Trophoblast cell (in vitro differentiated cells and primary cell): ENCODE measurements at regions not wholly inside any gene's neighbourhood (a gene's known extent, or its start where the extent isn't known, plus 50 kb on each side); places are given as distances from the start of the nearest gene placed in this dataset.

ENCODE experiments used
- DNase-seq, 2 donors: peaks; one replicate each; pipeline ENCODE4 v3.0.0-alpha.2; 2016
- H2AFZ ChIP-seq: 2 replicates; pipeline ENCODE4 v1.6.1; 2013; ENCODE audit warnings: low read length, moderate library complexity, mild to moderate bottlenecking; ENCODE audit not compliant: insufficient read depth, poor library complexity
- H2AK5ac ChIP-seq: 2 replicates; pipeline ENCODE4 v1.6.1; 2013; ENCODE audit warnings: mild to moderate bottlenecking, low read length
- H2BK120ac ChIP-seq: 2 replicates; pipeline ENCODE4 v1.6.1; 2013; ENCODE audit warnings: low read length, mild to moderate bottlenecking, moderate library complexity; ENCODE audit not compliant: insufficient read depth, poor library complexity
- H2BK12ac ChIP-seq: 2 replicates; pipeline ENCODE4 v1.6.1; 2013; ENCODE audit warnings: mild to moderate bottlenecking, low read length, moderate library complexity
- H2BK5ac ChIP-seq: 2 replicates; pipeline ENCODE4 v1.6.1; 2013; ENCODE audit warnings: low read length, low read depth, moderate library complexity, mild to moderate bottlenecking; ENCODE audit not compliant: poor library complexity
- H3K14ac ChIP-seq: 2 replicates; pipeline ENCODE4 v1.6.1; 2013; ENCODE audit warnings: mild to moderate bottlenecking, low read length
- H3K18ac ChIP-seq: 2 replicates; pipeline ENCODE4 v1.6.1; 2013; ENCODE audit warnings: mild to moderate bottlenecking, low read length
- H3K23ac ChIP-seq: 2 replicates; pipeline ENCODE4 v1.6.1; 2013; ENCODE audit warnings: low read length
- H3K27ac ChIP-seq: 2 replicates; pipeline ENCODE4 v1.5.1; 2013; ENCODE audit warnings: low read depth, mild to moderate bottlenecking, inconsistent platforms, low read length, moderate library complexity
- H3K27me3 ChIP-seq: 2 replicates; pipeline ENCODE4 v1.6.1; 2013; ENCODE audit warnings: inconsistent platforms, mild to moderate bottlenecking, low read length, moderate library complexity; ENCODE audit not compliant: insufficient read depth
- H3K36me3 ChIP-seq, 2 experiments: 1 replicate in 1 of 2; 2 replicates in 1 of 2; pipeline ENCODE4 v1.6.1; 2013; ENCODE audit warnings: low read length in 2 of 2, mild to moderate bottlenecking in 2 of 2, moderate library complexity in 1 of 2; ENCODE audit not compliant: insufficient read depth in 2 of 2, control insufficient read depth in 1 of 2
- H3K4ac ChIP-seq: 2 replicates; pipeline ENCODE4 v1.6.1; 2013; ENCODE audit warnings: low read depth, mild to moderate bottlenecking, low read length, moderate library complexity
- H3K4me1 ChIP-seq, 2 experiments: 1 replicate in 1 of 2; 2 replicates in 1 of 2; pipeline ENCODE4 v1.6.1; 2013; ENCODE audit warnings: low read length in 2 of 2, mild to moderate bottlenecking in 2 of 2, moderate library complexity in 1 of 2; ENCODE audit not compliant: insufficient read depth in 2 of 2, control insufficient read depth in 1 of 2
- H3K4me2 ChIP-seq: 2 replicates; pipeline ENCODE4 v1.6.1; 2013; ENCODE audit warnings: inconsistent platforms, mild to moderate bottlenecking, low read length, moderate library complexity
- H3K4me3 ChIP-seq: 2 replicates; pipeline ENCODE4 v1.5.1; 2013; ENCODE audit warnings: mild to moderate bottlenecking, low read depth, low read length, inconsistent platforms
- H3K79me1 ChIP-seq: one replicate; pipeline ENCODE4 v1.6.1; 2013; ENCODE audit warnings: low read length
- H3K79me2 ChIP-seq: 2 replicates; pipeline ENCODE4 v1.6.1; 2013; ENCODE audit warnings: low read length, mild to moderate bottlenecking; ENCODE audit not compliant: control insufficient read depth, insufficient read depth, poor library complexity
- H3K9ac ChIP-seq: 2 replicates; pipeline ENCODE4 v1.6.1; 2013; ENCODE audit warnings: mild to moderate bottlenecking, low read length
- H3K9me3 ChIP-seq: 2 replicates; pipeline ENCODE4 v1.6.1; 2013; ENCODE audit warnings: low read depth, mild to moderate bottlenecking, control low read depth, inconsistent platforms, low read length; ENCODE audit not compliant: insufficient read depth
- H4K12ac ChIP-seq: 2 replicates; pipeline ENCODE4 v1.6.1; 2013; ENCODE audit warnings: low read depth, mild to moderate bottlenecking, low read length, moderate library complexity
- H4K8ac ChIP-seq: 2 replicates; pipeline ENCODE4 v1.6.1; 2013; ENCODE audit warnings: low read depth, mild to moderate bottlenecking, low read length, moderate library complexity
- H4K91ac ChIP-seq: one replicate; pipeline ENCODE4 v1.6.1; 2013; ENCODE audit warnings: low read depth, mild to moderate bottlenecking, low read length, moderate library complexity
- WGBS: extraction: QIAGEN DNeasy Blood & Tissue Kit; methylation state at CpG from one replicate; pipeline ENCODE4 v1.1.7; 2013; ENCODE audit warnings: missing lambda C conversion rate; ENCODE audit not compliant: insufficient read length, insufficient coverage; ENCODE audit errors: extremely low coverage; 5-methylcytosine and 5-hydroxymethylcytosine counted together

DNA sequence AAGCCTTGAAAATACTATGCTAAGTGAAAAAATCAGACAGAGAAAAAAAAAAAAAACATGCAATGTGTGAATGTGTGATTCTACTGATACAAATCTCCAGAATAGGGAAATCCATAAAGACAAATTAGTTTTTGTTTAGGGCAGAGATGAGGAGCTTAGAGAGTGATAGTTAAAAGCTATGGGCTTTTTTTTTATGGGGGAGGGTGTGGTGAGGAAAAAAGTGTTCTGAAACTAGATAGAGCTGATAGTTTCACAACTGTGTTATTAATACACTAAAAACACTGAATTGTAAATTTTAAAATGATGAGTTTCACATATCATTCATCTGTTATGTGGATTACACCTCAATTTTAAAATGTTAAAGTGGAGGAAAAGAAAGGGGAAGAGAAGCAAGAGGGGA is 228.3 kb upstream of the ZNF462 start:
- Histone ChIP-seq H3K4me3 (no peak overlapping the region), H2BK5ac (no peak overlapping the region), H3K18ac (no peak overlapping the region)

GRCh38 chr9:106637486-106637885 is 225.5 kb upstream of the ZNF462 start:
- no peak for DNase-seq
- Histone ChIP-seq H3K4me2 (no peak overlapping the region), H3K79me2 (no peaks in the 10 kb centered on the region), H4K91ac (no peak overlapping the region), H3K18ac (no peak overlapping the region), H3K9me3 (no peaks in the 10 kb centered on the region), H3K4me1 (peaks cover 0 to 6% of the 10 kb centered on the region in 2 experiments), H4K12ac (no peak overlapping the region), H3K27ac (no peak overlapping the region), H2BK12ac (no peak overlapping the region), H3K4me3 (no peak overlapping the region), H2AK5ac (no peak overlapping the region), H3K27me3 (no peaks in the 10 kb centered on the region), H3K79me1 (no peaks in the 10 kb centered on the region), H3K4ac (no peak overlapping the region), H2AFZ (no peak overlapping the region), H2BK5ac (no peak overlapping the region), H3K9ac (no peak overlapping the region), H4K8ac (no peak overlapping the region), H3K14ac (no peak overlapping the region), H2BK120ac (no peak overlapping the region), H3K36me3 (no peaks in the 10 kb centered on the region), H3K23ac (no peak overlapping the region)
- WGBS, result no CpG with 5 or more reads among the region's 4 CpGs

More for the DNA sequence above, 228.3 kb upstream of the ZNF462 start:
- Histone ChIP-seq H3K79me1 (peaks cover 4% of the 10 kb centered on the region), H4K91ac (no peak overlapping the region), H3K9ac (no peak overlapping the region), H3K23ac (no peak overlapping the region), H3K79me2 (no peaks in the 10 kb centered on the region), H3K9me3 (no peaks in the 10 kb centered on the region), H3K27me3 (no peaks in the 10 kb centered on the region), H2BK12ac (no peak overlapping the region), H2AK5ac (no peak overlapping the region), H3K36me3 (no peaks in the 10 kb centered on the region), H3K4ac (no peak overlapping the region), H3K14ac (no peak overlapping the region), H3K27ac (no peak overlapping the region), H2AFZ (no peak overlapping the region), H3K4me2 (no peak overlapping the region), H4K8ac (no peak overlapping the region), H3K4me1 (peaks cover 0 to 4% of the 10 kb centered on the region in 2 experiments), H4K12ac (no peak overlapping the region), H2BK120ac (no peak overlapping the region)
- no peak for DNase-seq

- H3K27ac ChIP-seq, result no peak overlapping the region
- peak overlapping the region; percentile 43 for H2BK120ac ChIP-seq
- H4K12ac ChIP-seq, result no peak overlapping the region
- WGBS, result no CpG with 5 or more reads among the region's 4 CpGs
- H3K4me2 ChIP-seq, result no peak overlapping the region
- no peak overlapping the region for H3K4me3 ChIP-seq
- no peak overlapping the region for H3K23ac ChIP-seq
- no peak for DNase-seq
- H2AK5ac ChIP-seq, result peak overlapping the region; percentile 46
- H3K4me1 ChIP-seq, result peaks cover 0 to 3% of the 10 kb centered on the region in 2 experiments
- no peak overlapping the region for H2AFZ ChIP-seq
- H3K18ac ChIP-seq, result no peak overlapping the region
- no peak overlapping the region for H3K9ac ChIP-seq
- no peaks in the 10 kb centered on the region for H3K27me3 ChIP-seq
- H3K79me2 ChIP-seq, result no peaks in the 10 kb centered on the region
- H4K8ac ChIP-seq, result no peak overlapping the region
- no peaks in the 10 kb centered on the region for H3K9me3 ChIP-seq
- H2BK12ac ChIP-seq, result peak overlapping the region; percentile 87
- H3K4ac ChIP-seq, result no peak overlapping the region
- no peaks in the 10 kb centered on the region for H3K79me1 ChIP-seq
- H3K14ac ChIP-seq, result no peak overlapping the region
- H2BK5ac ChIP-seq, result no peak overlapping the region
- peak overlapping the region; percentile 37 for H4K91ac ChIP-seq
- H3K36me3 ChIP-seq, result no peaks in the 10 kb centered on the region
These were observed 222.9 kb upstream of the ZNF462 start for GRCh38 chr9:106639873-106640568.

- Histone ChIP-seq H4K91ac (no peak overlapping the region), H3K4ac (no peak overlapping the region), H3K18ac (no peak overlapping the region), H3K4me2 (no peak overlapping the region), H2BK120ac (no peak overlapping the region), H3K79me1 (no peaks in the 10 kb centered on the region), H2BK5ac (no peak overlapping the region), H4K12ac (no peak overlapping the region), H3K36me3 (no peaks in the 10 kb centered on the region), H2AK5ac (no peak overlapping the region), H3K9ac (no peak overlapping the region), H3K4me1 (peaks cover 0 to 3% of the 10 kb centered on the region in 2 experiments), H4K8ac (no peak overlapping the region), H3K4me3 (no peak overlapping the region), H3K9me3 (no peaks in the 10 kb centered on the region), H3K27me3 (no peaks in the 10 kb centered on the region), H3K79me2 (no peaks in the 10 kb centered on the region), H2BK12ac (no peak overlapping the region), H3K23ac (no peak overlapping the region), H3K14ac (no peak overlapping the region), H2AFZ (no peak overlapping the region), H3K27ac (no peak overlapping the region)
- no CpG with 5 or more reads among the region's 3 CpGs for WGBS
- peak; percentile 30 to 92 for DNase-seq
These were observed 219.6 kb upstream of the ZNF462 start for GRCh38 chr9:106643211-106643930.
